ENCODE measurements at regions not wholly inside any gene's neighbourhood (a gene's known extent, or its start where the extent isn't known, plus 50 kb on each side); places are given as distances from the start of the nearest gene placed in this dataset.

GRCh38 chr10:130364631-130365411 is 228.6 kb downstream of the GLRX3 start:
- ChIA-PET CTCF (no interaction called here), POLR2A (no interaction called here)
- no peaks in the 10 kb centered on the region for H3K9me3 ChIP-seq (ENCODE audit: control extremely low read depth in 1 of 5, control insufficient read depth in 4 of 5, insufficient read depth in 2 of 5, low read depth in 1 of 5, low read length in 4 of 5)
- no peaks in the 10 kb centered on the region for H3K4me1 ChIP-seq (ENCODE audit: control extremely low read depth in 1 of 4, control insufficient read depth in 4 of 4, insufficient read depth in 4 of 4, low read length in 3 of 4)
- no peak overlapping the region for H3K4me3 ChIP-seq (ENCODE audit: control insufficient read depth in 1 of 7, extremely low read depth in 1 of 7, insufficient read depth in 4 of 7, low read depth in 2 of 7, low read length in 6 of 7)
- H3K27ac ChIP-seq (ENCODE audit: insufficient read depth in 1 of 2, low read depth in 1 of 2, low read length in 2 of 2, poor library complexity in 1 of 2, severe bottlenecking in 2 of 2) = no peak overlapping the region
- H3K27me3 ChIP-seq (replicated peaks in 2 of 5; ENCODE audit: control insufficient read depth in 4 of 5, insufficient read depth in 5 of 5, low read length in 4 of 5) = peaks cover 0 to 5% (median under 1%) of the 10 kb centered on the region in 5 experiments
- WGBS (ENCODE audit: insufficient coverage) = 72% methylated on average over 10 of the region's 17 CpGs
- no peaks in the 10 kb centered on the region for H3K36me3 ChIP-seq (ENCODE audit: control insufficient read depth in 4 of 4, insufficient read depth in 4 of 4, low read length in 3 of 4)
- no peak for DNase-seq

- WGBS (ENCODE audit: insufficient coverage) = 93% methylated on average over 16 of the region's 20 CpGs
- Histone ChIP-seq H3K27me3 (replicated peaks in 2 of 5; ENCODE audit: control insufficient read depth in 4 of 5, insufficient read depth in 5 of 5, low read length in 4 of 5) (peaks cover 0 to 2% (median 0%) of the 10 kb centered on the region in 5 experiments), H3K9me3 (ENCODE audit: control extremely low read depth in 1 of 5, control insufficient read depth in 4 of 5, insufficient read depth in 2 of 5, low read depth in 1 of 5, low read length in 4 of 5) (peaks cover 0 to 2% (median 0%) of the 10 kb centered on the region in 5 experiments), H3K36me3 (ENCODE audit: control insufficient read depth in 4 of 4, insufficient read depth in 4 of 4, low read length in 3 of 4) (no peaks in the 10 kb centered on the region), H3K27ac (ENCODE audit: insufficient read depth in 1 of 2, low read depth in 1 of 2, low read length in 2 of 2, poor library complexity in 1 of 2, severe bottlenecking in 2 of 2) (no peak overlapping the region), H3K4me1 (ENCODE audit: control extremely low read depth in 1 of 4, control insufficient read depth in 4 of 4, insufficient read depth in 4 of 4, low read length in 3 of 4) (no peaks in the 10 kb centered on the region), H3K4me3 (ENCODE audit: control insufficient read depth in 1 of 7, extremely low read depth in 1 of 7, insufficient read depth in 4 of 7, low read depth in 2 of 7, low read length in 6 of 7) (no peak overlapping the region)
- ChIA-PET CTCF (no interaction called here), POLR2A (no interaction called here)
- DNase-seq = no peak
These were observed 232.8 kb downstream of the GLRX3 start for GRCh38 chr10:130368761-130369560.

GRCh38 chr10:130369645-130370381 is 233.6 kb downstream of the GLRX3 start:
- Histone ChIP-seq H3K4me1 (ENCODE audit: control extremely low read depth in 1 of 4, control insufficient read depth in 4 of 4, insufficient read depth in 4 of 4, low read length in 3 of 4) (no peaks in the 10 kb centered on the region), H3K4me3 (ENCODE audit: control insufficient read depth in 1 of 7, extremely low read depth in 1 of 7, insufficient read depth in 4 of 7, low read depth in 2 of 7, low read length in 6 of 7) (no peak overlapping the region), H3K9me3 (ENCODE audit: control extremely low read depth in 1 of 5, control insufficient read depth in 4 of 5, insufficient read depth in 2 of 5, low read depth in 1 of 5, low read length in 4 of 5) (peaks cover 0 to 3% (median 0%) of the 10 kb centered on the region in 5 experiments), H3K27ac (ENCODE audit: insufficient read depth in 1 of 2, low read depth in 1 of 2, low read length in 2 of 2, poor library complexity in 1 of 2, severe bottlenecking in 2 of 2) (no peak overlapping the region), H3K36me3 (ENCODE audit: control insufficient read depth in 4 of 4, insufficient read depth in 4 of 4, low read length in 3 of 4) (no peaks in the 10 kb centered on the region), H3K27me3 (replicated peaks in 2 of 5; ENCODE audit: control insufficient read depth in 4 of 5, insufficient read depth in 5 of 5, low read length in 4 of 5) (peaks cover 0 to 2% (median 0%) of the 10 kb centered on the region in 5 experiments)
- 82% methylated on average over 12 of the region's 13 CpGs for WGBS (ENCODE audit: insufficient coverage)
- POLR2A ChIA-PET = no interaction called here
- no peak for DNase-seq
- CTCF ChIA-PET = no interaction called here

- no peak overlapping the region for H3K4me3 ChIP-seq (ENCODE audit: control insufficient read depth in 1 of 7, extremely low read depth in 1 of 7, insufficient read depth in 4 of 7, low read depth in 2 of 7, low read length in 6 of 7)
- ChIA-PET POLR2A (no interaction called here), CTCF (no interaction called here)
- H3K4me1 ChIP-seq (ENCODE audit: control extremely low read depth in 1 of 4, control insufficient read depth in 4 of 4, insufficient read depth in 4 of 4, low read length in 3 of 4) = no peaks in the 10 kb centered on the region
- H3K27me3 ChIP-seq (replicated peaks in 2 of 5; ENCODE audit: control insufficient read depth in 4 of 5, insufficient read depth in 5 of 5, low read length in 4 of 5) = peaks cover 0 to 2% (median 0%) of the 10 kb centered on the region in 5 experiments
- no peak overlapping the region for H3K27ac ChIP-seq (ENCODE audit: insufficient read depth in 1 of 2, low read depth in 1 of 2, low read length in 2 of 2, poor library complexity in 1 of 2, severe bottlenecking in 2 of 2)
- peaks cover 0 to 3% (median 0%) of the 10 kb centered on the region in 5 experiments for H3K9me3 ChIP-seq (ENCODE audit: control extremely low read depth in 1 of 5, control insufficient read depth in 4 of 5, insufficient read depth in 2 of 5, low read depth in 1 of 5, low read length in 4 of 5)
- H3K36me3 ChIP-seq (ENCODE audit: control insufficient read depth in 4 of 4, insufficient read depth in 4 of 4, low read length in 3 of 4) = no peaks in the 10 kb centered on the region
- DNase-seq = no peak
- WGBS (ENCODE audit: insufficient coverage) = 94% methylated on average over 9 of the region's 10 CpGs
These were observed 234.5 kb downstream of the GLRX3 start for GRCh38 chr10:130370721-130371120.

- no peaks in the 10 kb centered on the region for H3K4me1 ChIP-seq (ENCODE audit: control extremely low read depth in 1 of 4, control insufficient read depth in 4 of 4, insufficient read depth in 4 of 4, low read length in 3 of 4)
- peaks cover 0 to 3% (median 0%) of the 10 kb centered on the region in 5 experiments for H3K9me3 ChIP-seq (ENCODE audit: control extremely low read depth in 1 of 5, control insufficient read depth in 4 of 5, insufficient read depth in 2 of 5, low read depth in 1 of 5, low read length in 4 of 5)
- H3K4me3 ChIP-seq (ENCODE audit: control insufficient read depth in 1 of 7, extremely low read depth in 1 of 7, insufficient read depth in 4 of 7, low read depth in 2 of 7, low read length in 6 of 7) = no peak overlapping the region
- H3K27ac ChIP-seq (ENCODE audit: insufficient read depth in 1 of 2, low read depth in 1 of 2, low read length in 2 of 2, poor library complexity in 1 of 2, severe bottlenecking in 2 of 2) = no peak overlapping the region
- no peaks in the 10 kb centered on the region for H3K36me3 ChIP-seq (ENCODE audit: control insufficient read depth in 4 of 4, insufficient read depth in 4 of 4, low read length in 3 of 4)
- CTCF ChIA-PET = no interaction called here
- no peak for DNase-seq
- peaks cover 0 to 2% (median 0%) of the 10 kb centered on the region in 5 experiments for H3K27me3 ChIP-seq (replicated peaks in 2 of 5; ENCODE audit: control insufficient read depth in 4 of 5, insufficient read depth in 5 of 5, low read length in 4 of 5)
- POLR2A ChIA-PET = no interaction called here
- 77% methylated on average over 6 of the region's 6 CpGs for WGBS (ENCODE audit: insufficient coverage)
These were observed 235.0 kb downstream of the GLRX3 start for GRCh38 chr10:130371156-130371555.

GRCh38 chr10:130371666-130372065 is 235.5 kb downstream of the GLRX3 start:
- Histone ChIP-seq H3K27ac (ENCODE audit: insufficient read depth in 1 of 2, low read depth in 1 of 2, low read length in 2 of 2, poor library complexity in 1 of 2, severe bottlenecking in 2 of 2) (no peak overlapping the region), H3K4me1 (ENCODE audit: control extremely low read depth in 1 of 4, control insufficient read depth in 4 of 4, insufficient read depth in 4 of 4, low read length in 3 of 4) (no peaks in the 10 kb centered on the region), H3K36me3 (ENCODE audit: control insufficient read depth in 4 of 4, insufficient read depth in 4 of 4, low read length in 3 of 4) (no peaks in the 10 kb centered on the region), H3K9me3 (ENCODE audit: control extremely low read depth in 1 of 5, control insufficient read depth in 4 of 5, insufficient read depth in 2 of 5, low read depth in 1 of 5, low read length in 4 of 5) (peaks cover 0 to 3% (median 0%) of the 10 kb centered on the region in 5 experiments), H3K4me3 (ENCODE audit: control insufficient read depth in 1 of 7, extremely low read depth in 1 of 7, insufficient read depth in 4 of 7, low read depth in 2 of 7, low read length in 6 of 7) (no peak overlapping the region), H3K27me3 (replicated peaks in 2 of 5; ENCODE audit: control insufficient read depth in 4 of 5, insufficient read depth in 5 of 5, low read length in 4 of 5) (peaks cover 0 to 2% (median 0%) of the 10 kb centered on the region in 5 experiments)
- no peak for DNase-seq
- CTCF ChIA-PET = no interaction called here
- 66% methylated on average over 16 of the region's 16 CpGs for WGBS (ENCODE audit: insufficient coverage)
- POLR2A ChIA-PET = no interaction called here
